M059J (cell line): ENCODE measurements at regions not wholly inside any gene's neighbourhood (a gene's known extent, or its start where the extent isn't known, plus 50 kb on each side); places are given as distances from the start of the nearest gene placed in this dataset.

Experiments
- DNase-seq: peaks from one replicate; pipeline ENCODE4 v3.0.0-alpha.2; 2012; ENCODE audit warnings: low read depth

GRCh38 chr2:147137711-147138110 is 707.1 kb upstream of the ACVR2A start:
- DNase-seq, result no peak

DNA sequence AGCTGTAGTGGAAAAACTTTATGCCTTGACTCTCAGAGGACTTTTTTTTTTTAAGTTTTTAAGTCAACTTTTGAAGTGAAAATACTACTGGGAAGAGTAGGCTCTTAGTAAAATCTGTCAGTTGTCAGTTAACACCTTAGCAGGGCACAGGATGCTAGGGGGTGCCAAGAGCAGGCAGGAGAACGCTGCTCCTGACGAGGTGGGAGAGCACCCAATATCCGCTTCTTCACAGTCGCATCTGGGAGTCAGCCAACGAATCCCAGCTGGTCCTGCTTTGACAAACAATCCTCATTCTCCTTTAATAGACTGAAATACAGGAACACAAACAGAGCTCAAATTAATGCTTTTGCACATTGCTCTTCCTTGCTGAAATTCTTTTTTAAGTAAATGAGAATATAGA is 709.5 kb upstream of the ACVR2A start:
- DNase-seq, result no peak

DNA sequence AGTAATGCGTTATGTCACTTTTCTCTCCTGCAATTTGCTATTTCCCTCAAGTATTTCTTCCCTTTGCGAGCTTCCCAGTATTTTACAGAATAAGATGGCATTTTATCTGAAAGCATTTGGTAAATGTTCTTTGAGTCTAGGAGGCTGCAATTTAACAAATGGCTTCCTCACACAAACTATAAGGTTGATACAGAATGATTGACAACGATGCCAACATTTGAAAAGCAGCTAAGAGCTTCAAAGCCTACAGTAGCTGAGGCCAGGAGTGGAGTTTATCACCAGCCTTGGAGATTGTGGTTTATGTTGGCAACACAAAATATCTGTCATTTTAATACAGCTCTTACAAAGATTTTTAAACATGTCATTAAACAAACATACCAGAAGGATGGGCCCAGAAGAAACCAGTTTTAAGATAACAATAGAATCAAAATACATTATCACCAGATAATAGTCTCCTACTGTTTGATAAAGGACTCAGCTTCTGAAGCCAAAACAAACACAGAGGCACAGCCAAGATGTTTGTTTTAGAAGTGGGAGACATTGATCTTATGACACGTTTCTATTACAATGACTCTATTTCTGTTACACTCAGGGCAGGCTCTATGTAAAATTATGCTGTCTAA is 711.4 kb upstream of the ACVR2A start:
- no peak for DNase-seq

GRCh38 chr2:147125145-147125544 is 719.7 kb upstream of the ACVR2A start:
- no peak for DNase-seq

- no peak for DNase-seq
Observed at GRCh38 chr2:147122944-147123343, 721.9 kb upstream of the ACVR2A start.

GRCh38 chr2:147110962-147111361 is 733.9 kb upstream of the ACVR2A start:
- DNase-seq, result no peak

- DNase-seq, result peak; percentile 1
Observed at GRCh38 chr2:147110317-147110716, 734.5 kb upstream of the ACVR2A start.

GRCh38 chr2:147109291-147109690 is 735.5 kb upstream of the ACVR2A start:
- no peak for DNase-seq

GRCh38 chr2:147108548-147108947 is 736.3 kb upstream of the ACVR2A start:
- peak; percentile 3 for DNase-seq

DNA sequence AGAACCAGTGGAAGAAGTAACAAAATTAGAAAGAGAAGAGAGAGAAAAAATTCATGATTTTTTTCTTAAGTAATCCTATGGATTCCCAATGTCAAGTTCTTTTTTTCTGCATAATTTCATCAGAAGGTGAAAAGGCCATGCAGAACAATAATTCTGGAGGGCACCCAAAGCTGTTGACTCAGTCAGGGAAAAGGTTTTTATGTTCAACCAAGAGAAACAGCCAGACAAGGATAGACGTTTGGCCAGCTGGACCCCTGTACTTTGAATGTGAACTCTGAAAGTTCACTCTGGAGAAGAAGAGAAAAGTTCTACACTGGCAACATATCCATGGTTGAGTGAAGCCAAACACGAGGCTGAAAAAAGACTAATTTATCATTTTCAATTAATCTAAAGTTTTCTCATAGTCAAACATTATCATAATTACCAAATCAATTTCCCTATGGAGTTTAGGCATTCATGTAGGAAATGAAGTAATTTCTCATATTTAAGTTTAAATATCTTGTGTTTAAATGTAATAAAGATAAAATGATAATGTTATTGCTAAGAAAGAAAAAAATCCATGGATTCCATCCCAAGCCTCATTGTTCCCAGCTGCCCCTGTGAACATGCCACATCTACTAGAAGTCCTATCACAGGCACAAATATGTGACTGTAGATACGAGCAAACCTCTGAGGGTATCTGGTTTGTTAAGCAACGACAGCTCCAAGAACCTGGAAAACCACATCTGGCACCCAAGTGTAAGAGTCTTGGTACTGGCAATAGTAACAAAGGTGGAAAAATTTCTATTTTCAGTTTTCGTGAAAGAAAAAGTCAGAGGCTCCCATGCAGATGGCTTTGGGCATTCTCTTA is 742.7 kb upstream of the ACVR2A start:
- DNase-seq, result no peak

DNA sequence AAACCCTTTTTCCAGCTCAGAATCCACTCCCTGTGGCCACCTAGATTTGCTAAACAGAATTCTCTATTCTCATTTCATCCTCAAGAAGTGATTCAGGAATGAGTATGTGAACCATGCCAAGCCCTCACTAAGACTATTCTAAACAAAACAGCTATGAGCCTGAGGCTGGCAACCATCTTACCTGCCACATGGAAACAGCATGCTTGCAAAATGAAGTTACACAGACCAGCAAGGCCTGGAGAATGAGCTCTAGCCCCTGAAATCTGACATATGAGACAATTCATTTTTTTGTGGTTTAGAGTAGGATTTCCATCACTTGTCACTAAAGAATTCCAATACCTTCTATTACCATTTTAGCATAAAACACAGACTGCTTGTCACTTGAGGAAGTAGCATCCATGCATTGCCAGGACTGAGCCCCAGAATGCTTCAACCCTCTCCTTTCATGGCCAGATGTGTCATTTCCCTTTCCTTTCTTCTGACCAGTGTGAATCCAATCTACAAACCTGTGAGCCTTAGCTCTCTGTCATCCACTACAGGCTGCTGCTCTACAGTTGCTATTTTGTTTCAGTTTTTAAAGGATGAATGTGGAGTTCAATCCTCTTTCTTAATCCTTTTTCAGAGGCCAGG is 744.3 kb upstream of the ACVR2A start:
- DNase-seq, result peak; percentile 27

GRCh38 chr2:147099845-147100244 is 745.0 kb upstream of the ACVR2A start:
- peak; percentile 17 for DNase-seq

- no peak for DNase-seq
Observed at GRCh38 chr2:147098940-147099339, 745.9 kb upstream of the ACVR2A start.

DNA sequence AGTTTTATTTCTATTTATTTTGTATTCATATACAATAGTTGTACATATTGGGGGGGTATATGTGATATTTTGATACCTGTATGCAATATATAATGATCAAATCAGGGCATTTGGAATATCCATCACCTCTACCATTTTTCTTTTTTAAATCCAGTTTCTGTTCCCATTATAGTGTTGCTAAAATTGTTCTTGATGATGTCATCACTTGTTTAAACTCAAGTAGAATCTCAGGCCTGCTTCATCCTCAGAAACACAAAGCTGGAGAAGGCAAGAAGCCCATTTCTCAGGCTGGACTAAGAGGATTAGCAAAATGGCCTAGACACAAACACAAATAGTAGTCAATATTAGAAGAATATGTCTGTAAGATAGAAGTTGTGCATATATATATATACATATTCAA is 747.1 kb upstream of the ACVR2A start:
- no peak for DNase-seq

DNA sequence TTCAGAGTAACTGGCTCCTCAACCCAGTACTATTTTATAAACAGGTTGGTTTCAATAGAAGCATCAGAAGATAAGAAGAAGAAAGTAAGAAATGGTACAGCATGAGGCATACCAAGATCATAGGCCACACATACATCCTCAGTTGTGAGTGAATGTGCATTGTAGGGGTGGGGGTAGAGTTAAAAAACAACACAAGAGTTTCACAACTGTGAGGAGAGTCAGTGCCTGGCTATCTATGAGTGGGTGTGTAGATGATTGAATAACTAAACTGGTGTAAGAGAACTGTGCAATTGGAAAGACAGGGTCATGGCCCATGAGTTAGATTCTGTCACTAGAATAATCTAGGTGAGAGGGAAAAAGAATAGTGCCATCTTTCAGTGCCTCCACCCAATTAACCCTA is 748.2 kb upstream of the ACVR2A start:
- DNase-seq, result no peak

DNA sequence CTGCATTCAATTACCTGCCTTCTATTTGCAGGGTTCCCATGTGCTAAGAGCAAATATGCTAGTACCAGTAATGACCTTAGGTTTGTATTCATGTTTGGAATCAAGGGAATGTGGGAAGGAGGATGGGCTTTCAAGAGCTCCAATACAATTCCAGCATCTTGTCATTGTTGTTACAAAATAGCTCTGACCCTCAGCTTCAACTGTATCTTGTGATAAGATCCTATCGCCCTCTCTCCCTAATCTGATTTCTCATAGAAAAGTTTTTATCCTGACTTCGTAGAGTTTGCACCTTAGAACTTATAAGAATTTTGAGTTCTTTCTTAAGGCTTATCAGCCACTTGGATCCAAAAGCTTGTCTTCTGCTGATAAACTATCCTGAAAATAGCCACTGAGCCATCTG is 749.5 kb upstream of the ACVR2A start:
- no peak for DNase-seq

GRCh38 chr2:147094077-147094476 is 750.8 kb upstream of the ACVR2A start:
- DNase-seq, result no peak

GRCh38 chr2:147092266-147092665 is 752.6 kb upstream of the ACVR2A start:
- DNase-seq, result no peak

DNA sequence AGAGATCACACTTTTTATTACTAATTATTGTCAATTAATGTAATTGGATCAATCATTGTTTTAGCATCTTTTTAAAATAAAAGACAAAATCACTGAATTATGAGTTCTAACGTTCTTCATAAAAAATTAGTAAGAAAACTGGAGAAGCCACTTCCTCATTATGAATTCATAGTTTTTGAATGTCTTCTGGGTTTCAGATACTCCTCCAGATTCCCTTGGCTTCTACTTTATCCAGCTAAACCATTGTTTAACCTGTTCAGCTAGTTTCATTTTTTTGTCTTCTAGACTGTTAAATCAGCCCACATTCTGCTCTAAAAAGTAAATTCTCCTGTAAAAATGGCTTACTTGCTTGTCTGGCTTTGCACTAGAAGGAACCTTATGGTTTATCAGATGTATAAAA is 753.4 kb upstream of the ACVR2A start:
- DNase-seq, result no peak

DNA sequence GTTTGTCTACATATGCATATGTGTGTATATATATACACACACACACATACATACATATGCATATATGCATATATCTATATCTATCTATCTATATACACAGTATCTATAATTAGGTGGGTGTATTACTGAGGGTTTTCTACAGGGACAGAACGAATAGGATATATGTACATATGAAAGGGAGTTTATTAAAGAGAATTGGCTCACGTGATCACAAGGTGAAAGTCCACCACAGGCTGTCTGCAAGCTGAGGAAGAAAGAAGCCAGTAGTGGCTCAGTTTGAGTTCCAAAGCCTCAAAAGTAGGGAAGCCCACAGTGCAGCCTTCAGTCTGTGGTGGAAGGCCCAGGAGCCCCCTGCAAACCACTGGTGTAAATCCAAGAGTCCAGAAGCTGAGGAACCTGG is 756.0 kb upstream of the ACVR2A start:
- DNase-seq, result no peak

GRCh38 chr2:147086715-147087114 is 758.1 kb upstream of the ACVR2A start:
- no peak for DNase-seq

DNA sequence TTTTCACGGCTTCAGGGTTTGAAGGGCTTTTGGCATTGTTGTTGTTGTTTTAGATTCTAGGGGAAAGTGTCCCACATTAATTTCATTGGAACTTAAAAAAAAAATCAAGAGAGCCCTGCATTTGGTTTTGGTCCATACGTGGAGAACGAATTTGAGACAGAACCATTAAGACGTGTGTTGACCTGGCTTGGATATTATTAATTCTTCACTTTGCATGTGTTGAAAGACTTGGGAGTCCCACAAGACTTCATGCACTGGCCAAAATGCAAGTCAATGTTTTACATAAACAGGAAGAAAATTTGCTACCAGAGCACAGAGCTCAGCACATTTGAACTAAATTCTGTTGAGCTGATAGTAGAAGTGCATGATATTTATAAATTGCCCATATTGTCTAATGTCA is 761.2 kb upstream of the ACVR2A start:
- DNase-seq, result no peak
